GM23248 (cell line): ENCODE measurements at regions not wholly inside any gene's neighbourhood (a gene's known extent, or its start where the extent isn't known, plus 50 kb on each side); places are given as distances from the start of the nearest gene placed in this dataset.

Experiments
- EZH2 ChIP-seq: fragments of 200-600 bp; sonication (generic); IDR thresholded peaks from 2 replicates; pipeline ENCODE4 v1.6.1; 2018; ENCODE audit warnings: antibody characterized with exemption, mild to moderate bottlenecking; ENCODE audit not compliant: insufficient read depth, poor library complexity, severe bottlenecking
- EZH2phosphoT487 ChIP-seq: fragments of 200-600 bp; sonication (generic); IDR thresholded peaks from 2 replicates; pipeline ENCODE4 v1.6.1; 2018; ENCODE audit warnings: antibody characterized with exemption, moderate library complexity, mild to moderate bottlenecking, low read depth; ENCODE audit not compliant: insufficient read depth

- TF ChIP-seq EZH2: no peak
- no peak for TF ChIP-seq EZH2phosphoT487
Measured at GRCh38 chr12:20189767-20190166, 178.6 kb upstream of the PDE3A start.
